GM12878 (cell line): ENCODE measurements at regions not wholly inside any gene's neighbourhood (a gene's known extent, or its start where the extent isn't known, plus 50 kb on each side); places are given as distances from the start of the nearest gene placed in this dataset.

ENCODE experiments used
- ATF2 ChIP-seq: IDR thresholded peaks from 2 replicates; pipeline ENCODE4 v1.6.1; 2012; ENCODE audit warnings: low read length, inconsistent platforms
- CEBPB ChIP-seq, 2 experiments: fragments of 150-350 bp in 1 of 2; IDR thresholded peaks; 2 replicates each; pipeline ENCODE4 v1.6.1; 2012 to 2014; ENCODE audit warnings: low read depth in 2 of 2, low read length in 2 of 2, borderline replicate concordance in 1 of 2, inconsistent platforms in 1 of 2
- CTCF ChIP-seq, 3 experiments: IDR thresholded peaks in 2 of 3; conservative IDR thresholded peaks in 1 of 3; 2 replicates each; pipeline ENCODE4 v1.5.1; 2011; ENCODE audit warnings: low read depth in 3 of 3, low read length in 3 of 3, mild to moderate bottlenecking in 3 of 3, control low read depth in 2 of 3, moderate library complexity in 2 of 3, inconsistent platforms in 1 of 3, mixed read lengths in 1 of 3; ENCODE audit not compliant: control insufficient read depth in 2 of 3, insufficient read depth in 1 of 3; ENCODE audit errors: extremely low read depth in 1 of 3
- LARP7 ChIP-seq: fragments of 450-650 bp; IDR thresholded peaks from 2 replicates; pipeline ENCODE4 v1.6.1; 2017; ENCODE audit warnings: mild to moderate bottlenecking
- NR2C1 ChIP-seq: fragments of 450-650 bp; IDR thresholded peaks from 2 replicates; pipeline ENCODE4 v1.6.1; 2017; ENCODE audit warnings: antibody characterized with exemption, mild to moderate bottlenecking, moderate library complexity
- POLR2A ChIP-seq: IDR thresholded peaks from 2 replicates; pipeline ENCODE4 v1.6.1; 2011; ENCODE audit warnings: low read depth, mild to moderate bottlenecking, low read length
- PRDM15 ChIP-seq: fragments of 450-650 bp; formaldehyde crosslinking; IDR thresholded peaks from 2 replicates; pipeline ENCODE4 v1.4.0; 2020; ENCODE audit warnings: mild to moderate bottlenecking, moderate library complexity
- RCOR1 ChIP-seq: conservative IDR thresholded peaks from 2 replicates; pipeline ENCODE4 v1.6.1; 2012; ENCODE audit warnings: low read depth, low read length, improper control_type of control experiment
- SREBF1 ChIP-seq: IDR thresholded peaks from 2 replicates; pipeline ENCODE4 v1.6.1; 2012; ENCODE audit warnings: mild to moderate bottlenecking, low read length
- ZNF274 ChIP-seq: IDR thresholded peaks from one replicate; pipeline ENCODE4 v1.8.0; 2011; ENCODE audit not compliant: insufficient read length, insufficient read depth

- TF ChIP-seq CTCF (IDR thresholded peaks at IDR 0.05 in 2 of 3, conservative IDR thresholded peaks at IDR 0.05 in 1 of 3; ENCODE audit: control insufficient read depth in 2 of 3, extremely low read depth in 1 of 3, insufficient read depth in 1 of 3, low read depth in 3 of 3, low read length in 3 of 3): no peak
- no peak for TF ChIP-seq POLR2A
- no peak for TF ChIP-seq PRDM15
- TF ChIP-seq LARP7: no peak
- no peak for TF ChIP-seq SREBF1
- TF ChIP-seq RCOR1: no peak
- TF ChIP-seq ZNF274: no peak
- TF ChIP-seq ATF2: no peak
- no peak for TF ChIP-seq NR2C1
- no peak for TF ChIP-seq CEBPB (IDR thresholded peaks at IDR 0.05; ENCODE audit: borderline replicate concordance in 1 of 2, low read depth in 2 of 2, low read length in 2 of 2)
Measured at GRCh38 chr7:89563597-89563996, 590.7 kb upstream of the STEAP1 start.
